Right lobe of liver (tissue), 4 donors: ENCODE measurements at regions not wholly inside any gene's neighbourhood (a gene's known extent, or its start where the extent isn't known, plus 50 kb on each side); places are given as distances from the start of the nearest gene placed in this dataset.

Experiments used
- POLR2A ChIP-seq: fragments of 450-650 bp; IDR thresholded peaks from one replicate; pipeline ENCODE4 v1.6.1; 2017; ENCODE audit warnings: antibody characterized with exemption, mild to moderate bottlenecking
- TF ChIP-seq, protein P1 (sequence below), 4 donors: fragments of 200-600 bp in 3 of 4; fragments of 450-650 bp in 1 of 4; IDR thresholded peaks; one replicate each; pipeline versions ENCODE4 v1.5.1 to v1.8.0; 2016 to 2022; ENCODE audit warnings: antibody characterized with exemption in 4 of 4, mild to moderate bottlenecking in 2 of 4
- donor health status: DM: no; HTN: no; CAD: no.
- donor health status: DM: no; HTN: no; CAD: no.
- donor health status: DM: no; HTN: yes; CAD: no.

DNA sequence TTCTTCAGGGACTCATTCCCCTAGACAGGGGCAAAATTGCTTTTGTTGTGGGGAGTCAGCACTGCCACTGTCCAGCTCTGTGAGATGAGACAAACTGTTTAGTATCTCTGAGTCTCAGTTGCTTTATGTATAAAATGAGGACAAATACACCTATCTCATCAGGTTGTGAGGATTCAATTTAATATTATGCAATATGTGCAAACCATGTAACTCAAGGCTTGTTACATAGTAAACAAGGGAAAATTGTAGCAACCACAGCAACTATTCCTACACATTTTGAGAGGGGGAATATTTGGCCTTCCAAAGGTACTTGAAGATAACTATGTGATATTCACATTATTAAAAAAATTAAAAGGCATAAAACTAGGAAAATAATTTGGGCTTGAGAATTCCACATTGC lies 411.9 kb upstream of the SLC30A5 start:
- TF ChIP-seq, protein P1, sequence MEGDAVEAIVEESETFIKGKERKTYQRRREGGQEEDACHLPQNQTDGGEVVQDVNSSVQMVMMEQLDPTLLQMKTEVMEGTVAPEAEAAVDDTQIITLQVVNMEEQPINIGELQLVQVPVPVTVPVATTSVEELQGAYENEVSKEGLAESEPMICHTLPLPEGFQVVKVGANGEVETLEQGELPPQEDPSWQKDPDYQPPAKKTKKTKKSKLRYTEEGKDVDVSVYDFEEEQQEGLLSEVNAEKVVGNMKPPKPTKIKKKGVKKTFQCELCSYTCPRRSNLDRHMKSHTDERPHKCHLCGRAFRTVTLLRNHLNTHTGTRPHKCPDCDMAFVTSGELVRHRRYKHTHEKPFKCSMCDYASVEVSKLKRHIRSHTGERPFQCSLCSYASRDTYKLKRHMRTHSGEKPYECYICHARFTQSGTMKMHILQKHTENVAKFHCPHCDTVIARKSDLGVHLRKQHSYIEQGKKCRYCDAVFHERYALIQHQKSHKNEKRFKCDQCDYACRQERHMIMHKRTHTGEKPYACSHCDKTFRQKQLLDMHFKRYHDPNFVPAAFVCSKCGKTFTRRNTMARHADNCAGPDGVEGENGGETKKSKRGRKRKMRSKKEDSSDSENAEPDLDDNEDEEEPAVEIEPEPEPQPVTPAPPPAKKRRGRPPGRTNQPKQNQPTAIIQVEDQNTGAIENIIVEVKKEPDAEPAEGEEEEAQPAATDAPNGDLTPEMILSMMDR (IDR thresholded peaks at IDR 0.05), result no peak
- TF ChIP-seq POLR2A, result no peak
